ENCODE measurements at regions not wholly inside any gene's neighbourhood (a gene's known extent, or its start where the extent isn't known, plus 50 kb on each side); places are given as distances from the start of the nearest gene placed in this dataset.

DNA sequence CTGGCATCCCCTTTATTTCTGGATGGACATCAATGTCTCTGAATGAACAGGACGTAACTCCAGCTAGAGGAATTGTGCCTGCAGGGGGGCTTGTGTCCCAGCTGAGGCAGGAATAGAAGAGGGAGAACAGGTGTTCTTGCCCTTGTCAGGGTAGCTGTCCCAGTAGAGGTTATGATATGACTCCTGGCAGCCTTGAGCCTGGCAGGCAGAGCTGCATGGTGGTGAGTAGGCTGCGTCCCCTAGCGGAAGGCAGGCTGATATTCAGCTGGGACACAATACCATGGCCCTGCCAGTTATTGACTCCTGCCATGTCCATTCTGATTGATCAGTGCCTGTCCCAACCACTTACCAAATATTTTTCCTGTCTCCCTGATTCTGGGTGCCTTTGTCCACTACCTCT lies 197.2 kb downstream of the RAP2A start:
- TF ChIP-seq, protein P1, sequence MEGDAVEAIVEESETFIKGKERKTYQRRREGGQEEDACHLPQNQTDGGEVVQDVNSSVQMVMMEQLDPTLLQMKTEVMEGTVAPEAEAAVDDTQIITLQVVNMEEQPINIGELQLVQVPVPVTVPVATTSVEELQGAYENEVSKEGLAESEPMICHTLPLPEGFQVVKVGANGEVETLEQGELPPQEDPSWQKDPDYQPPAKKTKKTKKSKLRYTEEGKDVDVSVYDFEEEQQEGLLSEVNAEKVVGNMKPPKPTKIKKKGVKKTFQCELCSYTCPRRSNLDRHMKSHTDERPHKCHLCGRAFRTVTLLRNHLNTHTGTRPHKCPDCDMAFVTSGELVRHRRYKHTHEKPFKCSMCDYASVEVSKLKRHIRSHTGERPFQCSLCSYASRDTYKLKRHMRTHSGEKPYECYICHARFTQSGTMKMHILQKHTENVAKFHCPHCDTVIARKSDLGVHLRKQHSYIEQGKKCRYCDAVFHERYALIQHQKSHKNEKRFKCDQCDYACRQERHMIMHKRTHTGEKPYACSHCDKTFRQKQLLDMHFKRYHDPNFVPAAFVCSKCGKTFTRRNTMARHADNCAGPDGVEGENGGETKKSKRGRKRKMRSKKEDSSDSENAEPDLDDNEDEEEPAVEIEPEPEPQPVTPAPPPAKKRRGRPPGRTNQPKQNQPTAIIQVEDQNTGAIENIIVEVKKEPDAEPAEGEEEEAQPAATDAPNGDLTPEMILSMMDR (IDR thresholded peaks at IDR 0.05): no peak
- TF ChIP-seq POLR2A (IDR thresholded peaks at IDR 0.05): no peak
